CD4-positive, alpha-beta memory T cell (primary cell): ENCODE measurements at regions not wholly inside any gene's neighbourhood (a gene's known extent, or its start where the extent isn't known, plus 50 kb on each side); places are given as distances from the start of the nearest gene placed in this dataset.
"Not testable (repeated sequence)": the region's sequence is repeated elsewhere in the genome, so short reads cannot be mapped to it uniquely, and the experiment has no call there.

Experiments
- CTCF ChIA-PET: fragments of 350-600 bp; sonication (Branson Sonifier 250); formaldehyde crosslinking; loops from one replicate; lab custom pipeline; 2021; ENCODE audit warnings: inconsistent platforms; ENCODE audit not compliant: partially characterized antibody; lab: Charles Lee
- POLR2A ChIA-PET: fragments of 350-600 bp; sonication (Branson Sonifier 250); formaldehyde crosslinking; loops from one replicate; lab custom pipeline; 2021; ENCODE audit not compliant: partially characterized antibody; lab: Charles Lee
- DNase-seq, 5 donors: peaks; one replicate each; pipeline versions ENCODE4 v3.0.0 to v3.0.0-alpha.2; 2020 to 2022; ENCODE audit warnings: mixed read lengths in 1 of 5
- H3K27ac ChIP-seq: one replicate; pipeline ENCODE4 v1.7.0; 2013; ENCODE audit warnings: low read depth, low read length
- H3K27me3 ChIP-seq: 2 replicates; pipeline ENCODE4 v1.7.0; 2013; ENCODE audit warnings: mild to moderate bottlenecking, low read length, moderate library complexity; ENCODE audit not compliant: insufficient read depth
- H3K36me3 ChIP-seq: 2 replicates; pipeline ENCODE4 v1.7.0; 2013; ENCODE audit warnings: mild to moderate bottlenecking, low read length, moderate library complexity; ENCODE audit not compliant: insufficient read depth
- H3K4me1 ChIP-seq: 2 replicates; pipeline ENCODE4 v1.7.0; 2013; ENCODE audit warnings: mild to moderate bottlenecking, low read length, moderate library complexity; ENCODE audit not compliant: insufficient read depth
- H3K4me3 ChIP-seq, 2 donors: one replicate each; pipeline ENCODE4 v1.7.0; 2013; ENCODE audit warnings: low read length in 2 of 2, mild to moderate bottlenecking in 1 of 2
- H3K9me3 ChIP-seq, 2 donors: one replicate each; pipeline ENCODE4 v1.7.0; 2013; ENCODE audit warnings: low read length in 2 of 2, control low read depth in 1 of 2; ENCODE audit not compliant: control insufficient read depth in 1 of 2
- H3K27ac Mint-ChIP-seq, 7 donors: one replicate each; pipeline ENCODE4 v1.8.0; 2020 to 2021; ENCODE audit warnings: mixed read lengths in 7 of 7, mild to moderate bottlenecking in 6 of 7, inconsistent platforms in 3 of 7, moderate library complexity in 3 of 7
- H3K27me3 Mint-ChIP-seq, 2 donors: one replicate each; pipeline ENCODE4 v1.8.0; 2020 to 2021; ENCODE audit warnings: mixed read lengths in 2 of 2
- H3K36me3 Mint-ChIP-seq, 2 donors: one replicate each; pipeline ENCODE4 v1.8.0; 2020 to 2021; ENCODE audit warnings: mixed read lengths in 2 of 2, inconsistent platforms in 1 of 2, mild to moderate bottlenecking in 1 of 2
- H3K4me1 Mint-ChIP-seq, 4 donors: one replicate each; pipeline ENCODE4 v1.8.0; 2020 to 2021; ENCODE audit warnings: mixed read lengths in 4 of 4, mild to moderate bottlenecking in 1 of 4
- H3K4me3 Mint-ChIP-seq, 8 donors: one replicate each; pipeline ENCODE4 v1.8.0; 2020 to 2021; ENCODE audit warnings: mixed read lengths in 8 of 8, mild to moderate bottlenecking in 7 of 8, moderate library complexity in 6 of 8, inconsistent platforms in 3 of 8
- H3K9me3 Mint-ChIP-seq, 8 donors: one replicate each; pipeline ENCODE4 v1.8.0; 2020 to 2021; ENCODE audit warnings: mixed read lengths in 8 of 8, mild to moderate bottlenecking in 5 of 8, inconsistent platforms in 3 of 8, moderate library complexity in 1 of 8
- intact Hi-C: fragments of 100-400 bp; cut with micrococcal nuclease; formaldehyde crosslinking; loops from one replicate; pipeline ENCODE4 v1.15.1; 2023

- DNase-seq, result peak; percentile 15 to 36 (median 26)
- Mint-ChIP-seq H3K36me3 (no peaks in the 10 kb centered on the region), H3K9me3 (peaks cover 0 to under 1% (median 0%) of the 10 kb centered on the region in 8 donors), H3K27me3 (peaks cover 0 to 3% of the 10 kb centered on the region in 2 donors), H3K4me3 (peak overlapping the region in 7 of 8 donors; percentile 9 to 70 (median 60)), H3K27ac (no peak overlapping the region), H3K4me1 (peaks cover 0 to 9% (median 2%) of the 10 kb centered on the region in 4 donors)
- H3K36me3 ChIP-seq, result no peaks in the 10 kb centered on the region
- no peaks in the 10 kb centered on the region for H3K9me3 ChIP-seq
- H3K4me1 ChIP-seq, result no peaks in the 10 kb centered on the region
- H3K27ac ChIP-seq, result no peak overlapping the region
- ChIA-PET CTCF (interaction anchor here (0.8 to 1.9 kb wide), 11 partner anchors 9 to 1943 kb away, joined by 3 to 22 read pairs (median 4); no protein-coding TSS in a partner anchor), POLR2A (no interaction called here)
- no peaks in the 10 kb centered on the region for H3K27me3 ChIP-seq
- no peak overlapping the region for H3K4me3 ChIP-seq
- intact Hi-C loops, result no loop called here
These were observed 288.5 kb upstream of the G2E3 start for GRCh38 chr14:30270200-30271161.

DNA sequence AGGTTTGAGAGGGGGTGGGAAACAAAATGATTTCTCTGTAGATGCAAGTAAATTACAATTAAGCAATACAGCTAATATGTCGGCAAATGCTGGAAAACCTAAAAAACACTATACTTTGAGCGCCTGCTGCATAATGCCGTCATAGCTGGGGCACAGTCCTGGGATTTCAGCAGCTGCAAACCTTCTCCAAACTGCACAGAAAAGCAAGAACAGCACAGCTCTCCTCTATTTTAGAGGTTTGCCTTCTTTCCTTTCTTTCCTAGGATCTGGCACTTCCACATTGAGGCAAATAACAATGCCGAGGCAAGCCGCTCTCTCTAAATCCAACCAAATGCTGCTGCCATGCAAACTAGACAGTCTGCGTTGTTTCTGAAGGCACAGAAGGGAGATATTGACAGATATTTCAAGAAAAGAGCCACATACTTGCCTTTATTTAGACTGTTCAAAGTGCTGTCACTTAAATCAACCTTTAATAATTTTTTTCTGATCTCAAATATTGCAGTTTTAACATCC is 287.1 kb upstream of the G2E3 start:
- Mint-ChIP-seq H3K4me3 (no peak overlapping the region), H3K27ac (no peak overlapping the region), H3K27me3 (peaks cover 0 to 5% of the 10 kb centered on the region in 2 donors), H3K4me1 (peaks cover 0 to 9% (median 2%) of the 10 kb centered on the region in 4 donors), H3K36me3 (no peaks in the 10 kb centered on the region), H3K9me3 (peaks cover 0 to 4% (median 0%) of the 10 kb centered on the region in 8 donors)
- intact Hi-C loops, result no loop called here
- Histone ChIP-seq H3K4me3 (no peak overlapping the region), H3K27me3 (no peaks in the 10 kb centered on the region), H3K36me3 (no peaks in the 10 kb centered on the region), H3K27ac (no peak overlapping the region), H3K4me1 (no peaks in the 10 kb centered on the region), H3K9me3 (no peaks in the 10 kb centered on the region)
- no peak for DNase-seq
- CTCF ChIA-PET, result interaction anchor here (1.9 kb wide), 1 partner anchor 13 kb away, joined by 22 read pairs; no protein-coding TSS in a partner anchor
- POLR2A ChIA-PET, result no interaction called here

DNA sequence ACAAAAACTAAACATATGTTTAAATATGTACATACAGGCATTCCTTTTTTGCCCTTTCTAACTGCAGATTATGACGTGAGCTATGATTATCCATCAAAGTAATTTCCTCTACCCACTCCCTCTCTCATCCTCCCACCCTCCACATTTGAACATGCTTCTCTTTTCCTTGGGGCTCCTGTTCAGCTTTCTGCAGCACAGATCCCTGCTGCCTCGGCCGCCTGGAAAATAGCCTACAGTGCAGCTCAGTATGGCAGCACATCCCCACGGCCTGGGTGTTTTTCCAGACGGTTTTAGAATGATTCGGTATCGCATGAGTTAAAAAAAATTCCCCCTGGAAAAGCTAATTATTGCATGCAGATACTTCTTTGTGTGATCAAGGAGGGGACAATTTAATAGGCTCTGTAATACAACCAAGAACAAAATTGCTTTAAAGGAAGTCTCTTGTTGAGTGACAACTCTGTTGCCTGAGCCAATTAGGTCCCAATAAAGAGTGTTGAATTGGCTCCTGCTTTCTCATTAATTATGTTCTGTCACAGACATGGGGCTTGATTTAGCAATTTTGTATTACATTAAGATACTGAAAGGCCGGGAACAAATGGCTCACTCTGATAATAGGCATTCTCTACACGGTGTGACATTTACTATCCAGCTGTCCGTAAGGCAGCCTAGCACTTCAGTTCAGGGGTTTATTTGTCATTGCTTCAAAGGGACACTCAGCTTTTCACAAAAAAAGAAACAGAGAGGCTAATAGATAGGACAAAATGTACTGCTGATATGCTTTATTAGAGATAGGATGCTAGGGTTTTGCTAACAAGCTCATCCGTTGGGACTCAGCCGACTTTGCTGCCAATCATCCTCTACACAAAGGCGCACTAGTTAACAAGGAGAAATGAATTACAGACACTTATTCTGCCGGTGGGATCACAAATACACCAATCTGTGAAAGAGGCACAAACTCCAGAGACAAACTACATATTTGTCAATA is 285.8 kb upstream of the G2E3 start:
- Mint-ChIP-seq H3K4me1 (peaks cover 0 to 9% (median 2%) of the 10 kb centered on the region in 4 donors), H3K27me3 (peaks cover 0 to 5% of the 10 kb centered on the region in 2 donors), H3K9me3 (peaks cover 0 to 5% (median 0%) of the 10 kb centered on the region in 8 donors), H3K4me3 (no peak overlapping the region), H3K36me3 (no peaks in the 10 kb centered on the region), H3K27ac (no peak overlapping the region)
- Histone ChIP-seq H3K9me3 (no peaks in the 10 kb centered on the region), H3K4me1 (no peaks in the 10 kb centered on the region), H3K36me3 (no peaks in the 10 kb centered on the region), H3K27ac (no peak overlapping the region), H3K4me3 (no peak overlapping the region), H3K27me3 (no peaks in the 10 kb centered on the region)
- no peak for DNase-seq
- intact Hi-C loops, result no loop called here
- POLR2A ChIA-PET, result no interaction called here
- CTCF ChIA-PET, result no interaction called here

- CTCF ChIA-PET, result no interaction called here
These were observed 283.4 kb upstream of the G2E3 start for GRCh38 chr14:30275604-30276003.

GRCh38 chr14:30277268-30277667 is 281.7 kb upstream of the G2E3 start:
- H3K4me1 Mint-ChIP-seq, result no peaks in the 10 kb centered on the region
- H3K9me3 Mint-ChIP-seq, result peaks cover 0 to 7% (median 2%) of the 10 kb centered on the region in 8 donors
- H3K9me3 ChIP-seq, result no peaks in the 10 kb centered on the region
- H3K27ac ChIP-seq, result no peak overlapping the region
- POLR2A ChIA-PET, result no interaction called here
- no peak overlapping the region for H3K27ac Mint-ChIP-seq
- no peaks in the 10 kb centered on the region for H3K36me3 ChIP-seq
- intact Hi-C loops, result no loop called here
- no peaks in the 10 kb centered on the region for H3K4me1 ChIP-seq
- no peak overlapping the region for H3K4me3 ChIP-seq
- CTCF ChIA-PET, result interaction anchor here (1.1 to 1.8 kb wide), 2 partner anchors 9 to 19 kb away, joined by 3 to 5 read pairs; no protein-coding TSS in a partner anchor
- H3K27me3 Mint-ChIP-seq, result peaks cover 0 to 2% of the 10 kb centered on the region in 2 donors
- H3K4me3 Mint-ChIP-seq, result no peak overlapping the region
- H3K36me3 Mint-ChIP-seq, result no peaks in the 10 kb centered on the region
- no peaks in the 10 kb centered on the region for H3K27me3 ChIP-seq
- DNase-seq, result no peak

More at GRCh38 chr14:30275604-30276003, 283.4 kb upstream of the G2E3 start:
- H3K27ac ChIP-seq, result no peak overlapping the region
- H3K9me3 ChIP-seq, result no peaks in the 10 kb centered on the region
- DNase-seq, result no peak
- H3K27me3 ChIP-seq, result no peaks in the 10 kb centered on the region
- no peaks in the 10 kb centered on the region for H3K4me1 ChIP-seq
- Mint-ChIP-seq H3K36me3 (no peaks in the 10 kb centered on the region), H3K9me3 (peaks cover 0 to 7% (median 2%) of the 10 kb centered on the region in 8 donors), H3K4me1 (peaks cover 0 to under 1% (median 0%) of the 10 kb centered on the region in 4 donors), H3K27ac (no peak overlapping the region), H3K4me3 (no peak overlapping the region), H3K27me3 (peaks cover 0 to 2% of the 10 kb centered on the region in 2 donors)
- intact Hi-C loops, result no loop called here
- no peak overlapping the region for H3K4me3 ChIP-seq
- POLR2A ChIA-PET, result no interaction called here
- no peaks in the 10 kb centered on the region for H3K36me3 ChIP-seq

GRCh38 chr14:30278856-30279255 is 280.1 kb upstream of the G2E3 start:
- H3K4me3 ChIP-seq, H3K27ac Mint-ChIP-seq, intact Hi-C loops, H3K27me3 ChIP-seq, POLR2A ChIA-PET, H3K27me3 Mint-ChIP-seq, H3K9me3 Mint-ChIP-seq, H3K4me1 ChIP-seq, H3K27ac ChIP-seq, H3K4me1 Mint-ChIP-seq, DNase-seq, H3K9me3 ChIP-seq, H3K36me3 ChIP-seq, H3K36me3 Mint-ChIP-seq: not testable (repeated sequence)
- CTCF ChIA-PET, result interaction anchor here (1.5 kb wide), 1 partner anchor 9 kb away, joined by 5 read pairs; no protein-coding TSS in a partner anchor
- H3K4me3 Mint-ChIP-seq, result peak overlapping the region in 1 of 8 donors; percentile 9
